Osteoblast (primary cell): ENCODE measurements at regions not wholly inside any gene's neighbourhood (a gene's known extent, or its start where the extent isn't known, plus 50 kb on each side); places are given as distances from the start of the nearest gene placed in this dataset.

Experiments
- DNase-seq: peaks from one replicate; pipeline ENCODE4 v3.0.0; 2011; ENCODE audit warnings: low spot score, mixed read lengths; ENCODE audit not compliant: insufficient read length; ENCODE audit errors: missing footprints
- H2AFZ ChIP-seq: 2 replicates; pipeline ENCODE4 v1.6.0; 2011; ENCODE audit warnings: mild to moderate bottlenecking, low read length
- H3K27ac ChIP-seq: 2 replicates; pipeline ENCODE4 v1.5.1; 2011; ENCODE audit warnings: mild to moderate bottlenecking, low read depth, low read length, moderate library complexity
- H3K27me3 ChIP-seq: 2 replicates; pipeline ENCODE4 v1.6.0; 2012; ENCODE audit warnings: mild to moderate bottlenecking, control low read depth, inconsistent platforms, low read length, moderate library complexity; ENCODE audit not compliant: insufficient read depth
- H3K36me3 ChIP-seq: 2 replicates; pipeline ENCODE4 v1.5.1; 2011; ENCODE audit warnings: mild to moderate bottlenecking, low read length, control low read depth, moderate library complexity; ENCODE audit not compliant: insufficient read depth
- H3K4me1 ChIP-seq: 2 replicates; pipeline ENCODE4 v1.5.1; 2011; ENCODE audit warnings: mild to moderate bottlenecking, low read length, control low read depth, moderate library complexity; ENCODE audit not compliant: insufficient read depth
- H3K4me2 ChIP-seq: 2 replicates; pipeline ENCODE4 v1.6.0; 2011; ENCODE audit warnings: mild to moderate bottlenecking, low read length; ENCODE audit not compliant: insufficient read depth
- H3K4me3 ChIP-seq: fragments of 200-600 bp; sonication (generic); 3 replicates; pipeline ENCODE4 v1.5.1; 2012; ENCODE audit warnings: mild to moderate bottlenecking, low read length, inconsistent platforms; ENCODE audit not compliant: insufficient read depth
- H3K79me2 ChIP-seq: 2 replicates; pipeline ENCODE4 v1.6.0; 2012; ENCODE audit warnings: mild to moderate bottlenecking, low read length, control low read depth, inconsistent platforms; ENCODE audit not compliant: insufficient read depth
- H3K9me3 ChIP-seq: 2 replicates; pipeline ENCODE4 v1.5.1; 2011; ENCODE audit warnings: low read depth, low read length, control low read depth
- H4K20me1 ChIP-seq: 2 replicates; pipeline ENCODE4 v1.6.0; 2012; ENCODE audit warnings: mild to moderate bottlenecking, low read length, control low read depth; ENCODE audit not compliant: insufficient read depth
- TF ChIP-seq, protein P1 (sequence below): IDR thresholded peaks from 2 replicates; pipeline ENCODE4 v1.5.1; 2011; ENCODE audit warnings: mild to moderate bottlenecking, low read depth, low read length, moderate library complexity; ENCODE audit errors: extremely low read depth

DNA sequence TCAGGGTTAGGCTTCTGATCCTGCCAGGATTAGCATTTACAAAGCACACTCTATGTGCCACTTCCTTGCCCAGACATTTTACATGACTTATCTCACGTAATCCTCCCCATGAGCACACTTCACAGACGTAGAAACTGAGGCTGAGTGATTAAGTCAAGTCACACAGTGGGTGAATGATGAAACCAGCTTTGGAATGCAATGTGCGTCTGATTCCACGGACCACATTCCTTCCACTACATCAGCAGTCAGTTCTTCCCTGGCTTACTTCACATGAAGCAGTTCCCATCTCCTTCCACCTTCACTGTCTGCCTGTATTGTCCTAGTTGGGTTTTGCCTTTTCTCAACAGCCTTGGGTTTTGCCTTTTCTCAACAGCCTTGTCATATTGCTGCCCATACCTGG lies 134.3 kb upstream of the PPARGC1A start:
- H3K9me3 ChIP-seq: no peaks in the 10 kb centered on the region
- H3K27ac ChIP-seq: no peak overlapping the region
- no peaks in the 10 kb centered on the region for H3K4me1 ChIP-seq
- DNase-seq: no peak
- no peak overlapping the region for H3K4me2 ChIP-seq
- H3K79me2 ChIP-seq: no peaks in the 10 kb centered on the region
- no peak overlapping the region for H3K4me3 ChIP-seq
- no peaks in the 10 kb centered on the region for H4K20me1 ChIP-seq
- no peak overlapping the region for H2AFZ ChIP-seq
- no peaks in the 10 kb centered on the region for H3K36me3 ChIP-seq
- TF ChIP-seq, protein P1, sequence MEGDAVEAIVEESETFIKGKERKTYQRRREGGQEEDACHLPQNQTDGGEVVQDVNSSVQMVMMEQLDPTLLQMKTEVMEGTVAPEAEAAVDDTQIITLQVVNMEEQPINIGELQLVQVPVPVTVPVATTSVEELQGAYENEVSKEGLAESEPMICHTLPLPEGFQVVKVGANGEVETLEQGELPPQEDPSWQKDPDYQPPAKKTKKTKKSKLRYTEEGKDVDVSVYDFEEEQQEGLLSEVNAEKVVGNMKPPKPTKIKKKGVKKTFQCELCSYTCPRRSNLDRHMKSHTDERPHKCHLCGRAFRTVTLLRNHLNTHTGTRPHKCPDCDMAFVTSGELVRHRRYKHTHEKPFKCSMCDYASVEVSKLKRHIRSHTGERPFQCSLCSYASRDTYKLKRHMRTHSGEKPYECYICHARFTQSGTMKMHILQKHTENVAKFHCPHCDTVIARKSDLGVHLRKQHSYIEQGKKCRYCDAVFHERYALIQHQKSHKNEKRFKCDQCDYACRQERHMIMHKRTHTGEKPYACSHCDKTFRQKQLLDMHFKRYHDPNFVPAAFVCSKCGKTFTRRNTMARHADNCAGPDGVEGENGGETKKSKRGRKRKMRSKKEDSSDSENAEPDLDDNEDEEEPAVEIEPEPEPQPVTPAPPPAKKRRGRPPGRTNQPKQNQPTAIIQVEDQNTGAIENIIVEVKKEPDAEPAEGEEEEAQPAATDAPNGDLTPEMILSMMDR: no peak
- no peaks in the 10 kb centered on the region for H3K27me3 ChIP-seq

GRCh38 chr4:24015782-24016181 lies 125.9 kb upstream of the PPARGC1A start:
- H3K4me2 ChIP-seq: no peak overlapping the region
- DNase-seq: no peak
- H4K20me1 ChIP-seq: no peaks in the 10 kb centered on the region
- no peaks in the 10 kb centered on the region for H3K4me1 ChIP-seq
- no peaks in the 10 kb centered on the region for H3K9me3 ChIP-seq
- H3K79me2 ChIP-seq: no peaks in the 10 kb centered on the region
- no peak overlapping the region for H3K4me3 ChIP-seq
- no peak overlapping the region for H3K27ac ChIP-seq
- H2AFZ ChIP-seq: no peak overlapping the region
- H3K27me3 ChIP-seq: no peaks in the 10 kb centered on the region
- no peaks in the 10 kb centered on the region for H3K36me3 ChIP-seq
- TF ChIP-seq, protein P1: no peak

GRCh38 chr4:24013668-24014422 lies 124.0 kb upstream of the PPARGC1A start:
- H4K20me1 ChIP-seq: no peaks in the 10 kb centered on the region
- no peaks in the 10 kb centered on the region for H3K9me3 ChIP-seq
- DNase-seq: no peak
- TF ChIP-seq, protein P1: no peak
- no peak overlapping the region for H2AFZ ChIP-seq
- H3K36me3 ChIP-seq: no peaks in the 10 kb centered on the region
- H3K27ac ChIP-seq: no peak overlapping the region
- no peak overlapping the region for H3K4me3 ChIP-seq
- no peaks in the 10 kb centered on the region for H3K27me3 ChIP-seq
- H3K4me1 ChIP-seq: no peaks in the 10 kb centered on the region
- no peak overlapping the region for H3K4me2 ChIP-seq
- no peaks in the 10 kb centered on the region for H3K79me2 ChIP-seq

DNA sequence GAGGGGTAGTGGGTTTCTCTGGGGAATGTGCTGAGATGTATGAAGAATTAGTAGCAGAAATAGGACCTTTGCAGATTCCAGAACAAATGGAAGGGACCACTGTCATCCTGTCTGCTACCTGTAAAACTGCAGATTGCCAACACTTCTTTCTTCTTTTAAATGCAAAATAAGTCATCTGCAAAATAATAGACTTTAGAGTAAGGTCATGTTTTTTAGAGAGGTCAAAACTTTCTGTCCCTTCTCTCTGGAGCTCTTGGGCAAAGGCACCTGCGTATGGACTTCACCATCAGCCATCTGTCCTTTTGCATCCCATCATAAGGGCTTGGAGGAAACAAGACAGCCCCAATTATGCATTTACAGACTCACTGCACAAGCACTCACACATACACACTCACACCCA lies 121.1 kb upstream of the PPARGC1A start:
- Histone ChIP-seq H3K27me3 (no peaks in the 10 kb centered on the region), H3K36me3 (no peaks in the 10 kb centered on the region), H3K4me3 (no peak overlapping the region), H2AFZ (no peak overlapping the region), H3K27ac (no peak overlapping the region), H3K79me2 (no peaks in the 10 kb centered on the region), H3K4me1 (no peaks in the 10 kb centered on the region), H3K4me2 (no peak overlapping the region), H3K9me3 (no peaks in the 10 kb centered on the region), H4K20me1 (no peaks in the 10 kb centered on the region)
- no peak for DNase-seq
- TF ChIP-seq, protein P1: no peak
